Sigmoid colon (tissue), 6 donors: ENCODE measurements at regions not wholly inside any gene's neighbourhood (a gene's known extent, or its start where the extent isn't known, plus 50 kb on each side); places are given as distances from the start of the nearest gene placed in this dataset.
"Not testable (repeated sequence)": the region's sequence is repeated elsewhere in the genome, so short reads cannot be mapped to it uniquely, and the experiment has no call there.

Experiments
- DNase-seq: peaks from one replicate; pipeline ENCODE4 v3.0.0-alpha.2; 2019
- H3K27ac ChIP-seq, 4 donors: fragments of 200-600 bp; sonication (generic); one replicate each; pipeline ENCODE4 v1.5.1; 2016 to 2019; ENCODE audit warnings: mild to moderate bottlenecking in 1 of 4
- H3K27me3 ChIP-seq, 3 donors: fragments of 200-600 bp; sonication (generic); one replicate each; pipeline ENCODE4 v1.5.1; 2019; ENCODE audit warnings: mild to moderate bottlenecking in 1 of 3
- H3K36me3 ChIP-seq, 4 donors: fragments of 200-600 bp; sonication (generic); one replicate each; pipeline ENCODE4 v1.5.1; 2016 to 2019
- H3K4me1 ChIP-seq, 4 donors: fragments of 200-600 bp; sonication (generic); one replicate each; pipeline ENCODE4 v1.5.1; 2017 to 2019
- H3K4me3 ChIP-seq, 4 donors: fragments of 200-600 bp; sonication (generic); one replicate each; pipeline ENCODE4 v1.5.1; 2017 to 2019; ENCODE audit warnings: mild to moderate bottlenecking in 2 of 4, moderate library complexity in 1 of 4
- H3K9me3 ChIP-seq, 4 donors: fragments of 200-600 bp in 3 of 4; sonication (generic) in 3 of 4; one replicate each; pipeline versions ENCODE4 v1.5.1 to v1.6.1; 2013 to 2019
- CTCF ChIP-seq, 4 experiments: fragments of 450-650 bp in 3 of 4; fragments of 200-600 bp in 1 of 4; IDR thresholded peaks; one replicate each; pipeline ENCODE4 v1.5.1; 2016 to 2019; ENCODE audit warnings: antibody characterized with exemption in 4 of 4, mild to moderate bottlenecking in 3 of 4, moderate library complexity in 2 of 4
- EP300 ChIP-seq, 4 donors: sonication (generic); formaldehyde crosslinking; IDR thresholded peaks; one replicate each; pipeline ENCODE4 v1.6.1; 2017; ENCODE audit warnings: antibody characterized with exemption in 4 of 4
- POLR2A ChIP-seq, 2 donors: fragments of 450-650 bp; IDR thresholded peaks; one replicate each; pipeline ENCODE4 v1.6.1; 2016; ENCODE audit warnings: antibody characterized with exemption in 2 of 2, mild to moderate bottlenecking in 2 of 2, moderate library complexity in 2 of 2
- POLR2AphosphoS5 ChIP-seq, 4 donors: sonication (generic); formaldehyde crosslinking; IDR thresholded peaks; one replicate each; pipeline ENCODE4 v1.6.1; 2017; ENCODE audit warnings: antibody characterized with exemption in 4 of 4
- WGBS, 2 donors: extraction: QIAGEN DNeasy Blood & Tissue Kit; methylation state at CpG; one replicate each; pipeline ENCODE4 v1.1.7; 2013; 5-methylcytosine and 5-hydroxymethylcytosine counted together
- intact Hi-C: fragments of 100-400 bp; cut with DNase I; formaldehyde crosslinking; loops from one replicate; pipeline ENCODE4 v1.15.1; 2023
- donor health status: healthy with polysubstance abuse.
- donor health status: healthy.

- no peaks in the 10 kb centered on the region for H3K27me3 ChIP-seq
- no peaks in the 10 kb centered on the region for H3K4me1 ChIP-seq
- H3K4me3 ChIP-seq: no peak overlapping the region
- H3K9me3 ChIP-seq: no peaks in the 10 kb centered on the region
- TF ChIP-seq EP300 (IDR thresholded peaks at IDR 0.05) (no peak), POLR2A (IDR thresholded peaks at IDR 0.05) (no peak), CTCF (IDR thresholded peaks at IDR 0.05) (no peak)
- no peak for DNase-seq
- 59 to 60% methylated on average over 3 of the region's 3 CpGs for WGBS, 2 donors
- H3K27ac ChIP-seq: no peak overlapping the region
- H3K36me3 ChIP-seq: no peaks in the 10 kb centered on the region
- intact Hi-C loops: no loop called here
Measured at GRCh38 chr13:79185580-79185979, 220.5 kb downstream of the RBM26 start.

GRCh38 chr13:79183231-79183630, 222.8 kb downstream of the RBM26 start:
- Histone ChIP-seq H3K27me3 (no peaks in the 10 kb centered on the region), H3K36me3 (no peaks in the 10 kb centered on the region), H3K4me3 (no peak overlapping the region), H3K9me3 (no peaks in the 10 kb centered on the region), H3K4me1 (no peaks in the 10 kb centered on the region), H3K27ac (no peak overlapping the region)
- intact Hi-C loops: no loop called here
- DNase-seq: no peak
- WGBS, 2 donors: 94 to 99% methylated on average over 2 of the region's 2 CpGs
- no peak for TF ChIP-seq EP300 (IDR thresholded peaks at IDR 0.05)
- no peak for TF ChIP-seq POLR2A (IDR thresholded peaks at IDR 0.05)
- no peak for TF ChIP-seq CTCF (IDR thresholded peaks at IDR 0.05)

GRCh38 chr13:79173691-79174090, 232.4 kb downstream of the RBM26 start:
- H3K36me3 ChIP-seq, H3K27me3 ChIP-seq, H3K27ac ChIP-seq, intact Hi-C loops, DNase-seq, H3K9me3 ChIP-seq, H3K4me3 ChIP-seq, H3K4me1 ChIP-seq: not testable (repeated sequence)

- H3K36me3 ChIP-seq, DNase-seq, H3K27ac ChIP-seq, H3K4me3 ChIP-seq, H3K27me3 ChIP-seq, intact Hi-C loops, H3K4me1 ChIP-seq, H3K9me3 ChIP-seq: not testable (repeated sequence)
Measured at GRCh38 chr13:79172924-79173323, 233.1 kb downstream of the RBM26 start.

- intact Hi-C loops: no loop called here
- H3K27me3 ChIP-seq: no peaks in the 10 kb centered on the region
- H3K4me1 ChIP-seq: no peaks in the 10 kb centered on the region
- no peak for DNase-seq
- 37 to 47% methylated on average over 6 of the region's 6 CpGs for WGBS, 2 donors
- H3K9me3 ChIP-seq: peaks cover 0 to 3% (median 0%) of the 10 kb centered on the region in 4 donors
- no peak for TF ChIP-seq EP300 (IDR thresholded peaks at IDR 0.05)
- no peak for TF ChIP-seq CTCF (IDR thresholded peaks at IDR 0.05)
- TF ChIP-seq POLR2A (IDR thresholded peaks at IDR 0.05): no peak
- no peak for TF ChIP-seq POLR2AphosphoS5 (IDR thresholded peaks at IDR 0.05)
- H3K27ac ChIP-seq: no peak overlapping the region
- H3K36me3 ChIP-seq: no peaks in the 10 kb centered on the region
- no peak overlapping the region for H3K4me3 ChIP-seq
Measured at GRCh38 chr13:79171141-79172061, 234.7 kb downstream of the RBM26 start.

- H3K27ac ChIP-seq: no peak overlapping the region
- H3K4me1 ChIP-seq: no peaks in the 10 kb centered on the region
- H3K4me3 ChIP-seq: no peak overlapping the region
- H3K9me3 ChIP-seq: no peaks in the 10 kb centered on the region
- no peaks in the 10 kb centered on the region for H3K27me3 ChIP-seq
- TF ChIP-seq CTCF (IDR thresholded peaks at IDR 0.05) (no peak), EP300 (IDR thresholded peaks at IDR 0.05) (no peak), POLR2A (IDR thresholded peaks at IDR 0.05) (no peak), POLR2AphosphoS5 (IDR thresholded peaks at IDR 0.05) (no peak)
- H3K36me3 ChIP-seq: no peaks in the 10 kb centered on the region
- intact Hi-C loops: no loop called here
- DNase-seq: no peak
Measured at GRCh38 chr13:79160818-79161217, 245.2 kb downstream of the RBM26 start.
